ENCODE measurements at regions not wholly inside any gene's neighbourhood (a gene's known extent, or its start where the extent isn't known, plus 50 kb on each side); places are given as distances from the start of the nearest gene placed in this dataset.
A peak's percentile ranks its signal among the peaks of the same experiment; 100 is the strongest.

GRCh38 chr2:179348906-179349305 is 84.3 kb upstream of the SESTD1 start:
- no peak overlapping the region for H3K4me2 ChIP-seq
- no peak overlapping the region for H2AFZ ChIP-seq
- peaks cover 5% of the 10 kb centered on the region; the same call in 1 of the 2 replicates for H3K4me1 ChIP-seq (ENCODE audit: insufficient read depth)
- no peak for ATAC-seq
- DNase-seq (ENCODE audit: low spot score) = no peak
- no peak overlapping the region for H3K27ac ChIP-seq (ENCODE audit: low read depth)
- no peaks in the 10 kb centered on the region for H3K9me3 Mint-ChIP-seq
- H3K9me2 ChIP-seq (ENCODE audit: insufficient read depth) = peaks cover 5% of the 10 kb centered on the region; the same call in 1 of the 2 replicates
- H3K36me3 Mint-ChIP-seq (ENCODE audit: low read depth) = no peaks in the 10 kb centered on the region
- no peaks in the 10 kb centered on the region for H3K79me2 ChIP-seq (replicated peaks; ENCODE audit: insufficient read depth)
- H3K27ac Mint-ChIP-seq = no peak overlapping the region
- H3K4me1 Mint-ChIP-seq = peaks cover 7% of the 10 kb centered on the region
- H4K20me1 ChIP-seq (replicated peaks; ENCODE audit: insufficient read depth) = no peaks in the 10 kb centered on the region
- TF ChIP-seq ZNF331 (CRISPR knock-in tag; IDR thresholded peaks at IDR 0.05; ENCODE audit: low read depth) = no peak
- TF ChIP-seq POLR2AphosphoS5 (IDR thresholded peaks at IDR 0.05; ENCODE audit: low read depth) = no peak
- no peak for TF ChIP-seq CTCF (conservative IDR thresholded peaks at IDR 0.05; ENCODE audit: low read depth in 2 of 2)
- no peak for TF ChIP-seq ZNF114 (CRISPR knock-in tag; IDR thresholded peaks at IDR 0.05)
- TF ChIP-seq REST (IDR thresholded peaks at IDR 0.05; ENCODE audit: unreplicated experiment) = no peak
- no peak for TF ChIP-seq NANOG (IDR thresholded peaks at IDR 0.05; ENCODE audit: borderline replicate concordance)
- no peak for TF ChIP-seq JUNB (IDR thresholded peaks at IDR 0.05; ENCODE audit: unreplicated experiment)
- TF ChIP-seq EZH2phosphoT487 (IDR thresholded peaks at IDR 0.05; ENCODE audit: unreplicated experiment) = no peak
- H3K4me3 Mint-ChIP-seq = no peak overlapping the region
- no peaks in the 10 kb centered on the region for H3F3A ChIP-seq (replicated peaks; ENCODE audit: low read depth)
- H3K4me3 ChIP-seq = no peak overlapping the region
- peaks cover 2% of the 10 kb centered on the region for H3K27me3 Mint-ChIP-seq (ENCODE audit: insufficient read depth, low read depth, poor library complexity)
- no peaks in the 10 kb centered on the region for H3K36me3 ChIP-seq (ENCODE audit: insufficient read depth)
- no peaks in the 10 kb centered on the region for H3K27me3 ChIP-seq (ENCODE audit: insufficient read depth)

GRCh38 chr2:179344970-179345369 is 80.3 kb upstream of the SESTD1 start:
- Mint-ChIP-seq H3K27ac (peak overlapping the region; percentile 88), H3K36me3 (ENCODE audit: low read depth) (no peaks in the 10 kb centered on the region), H3K27me3 (ENCODE audit: insufficient read depth, low read depth, poor library complexity) (no peaks in the 10 kb centered on the region), H3K4me3 (no peak overlapping the region), H3K9me3 (no peaks in the 10 kb centered on the region), H3K4me1 (peaks cover 13% of the 10 kb centered on the region; the same call in 2 of the 3 replicates)
- no peak overlapping the region for H3K27ac ChIP-seq (ENCODE audit: low read depth)
- no peaks in the 10 kb centered on the region for H3K27me3 ChIP-seq (ENCODE audit: insufficient read depth)
- no peaks in the 10 kb centered on the region for H4K20me1 ChIP-seq (replicated peaks; ENCODE audit: insufficient read depth)
- H3K4me3 ChIP-seq = no peak overlapping the region
- no peaks in the 10 kb centered on the region for H3K79me2 ChIP-seq (replicated peaks; ENCODE audit: insufficient read depth)
- H3K9me2 ChIP-seq (ENCODE audit: insufficient read depth) = peaks cover 5% of the 10 kb centered on the region; the same call in 1 of the 2 replicates
- ATAC-seq (no peak), DNase-seq (ENCODE audit: low spot score) (no peak)
- no peaks in the 10 kb centered on the region for H3K36me3 ChIP-seq (ENCODE audit: insufficient read depth)
- no peak overlapping the region for H3K4me2 ChIP-seq
- peaks cover 5% of the 10 kb centered on the region; the same call in 1 of the 2 replicates for H3K4me1 ChIP-seq (ENCODE audit: insufficient read depth)
- peak overlapping the region; percentile 97 for H2AFZ ChIP-seq
- H3F3A ChIP-seq (replicated peaks; ENCODE audit: low read depth) = no peaks in the 10 kb centered on the region
- TF ChIP-seq CTCF (conservative IDR thresholded peaks at IDR 0.05; ENCODE audit: low read depth in 2 of 2) (no peak), REST (IDR thresholded peaks at IDR 0.05; ENCODE audit: unreplicated experiment) (no peak), POLR2AphosphoS5 (IDR thresholded peaks at IDR 0.05; ENCODE audit: low read depth) (no peak)

All from GM23338 (cell line).